NCI-H526 treated with DMSO at 0.1 percent for 48 hours (cell line): ENCODE measurements at regions not wholly inside any gene's neighbourhood (a gene's known extent, or its start where the extent isn't known, plus 50 kb on each side); places are given as distances from the start of the nearest gene placed in this dataset.

Source experiments
- DNase-seq: peaks from one replicate; lab custom pipeline; 2025; lab: John Stamatoyannopoulos, UW

DNA sequence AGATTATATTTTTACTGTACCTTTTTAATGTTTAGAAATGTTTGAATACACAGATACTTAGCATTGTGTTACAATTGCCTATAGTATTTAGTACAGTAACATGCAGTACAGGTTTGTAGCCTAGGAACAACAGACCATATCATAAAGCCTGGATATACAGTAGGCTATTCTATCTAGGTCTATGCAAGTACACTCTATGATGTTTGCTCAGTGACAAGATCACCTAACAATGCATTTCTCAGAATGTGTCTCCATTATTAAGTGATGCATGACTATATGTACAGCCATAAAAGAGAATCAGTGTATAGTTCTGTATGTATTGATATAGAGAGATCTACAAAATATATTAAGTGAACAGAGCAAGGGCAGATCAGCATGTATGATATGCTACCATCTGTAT lies 616.4 kb downstream of the XIRP2 start:
- DNase-seq: no peak

DNA sequence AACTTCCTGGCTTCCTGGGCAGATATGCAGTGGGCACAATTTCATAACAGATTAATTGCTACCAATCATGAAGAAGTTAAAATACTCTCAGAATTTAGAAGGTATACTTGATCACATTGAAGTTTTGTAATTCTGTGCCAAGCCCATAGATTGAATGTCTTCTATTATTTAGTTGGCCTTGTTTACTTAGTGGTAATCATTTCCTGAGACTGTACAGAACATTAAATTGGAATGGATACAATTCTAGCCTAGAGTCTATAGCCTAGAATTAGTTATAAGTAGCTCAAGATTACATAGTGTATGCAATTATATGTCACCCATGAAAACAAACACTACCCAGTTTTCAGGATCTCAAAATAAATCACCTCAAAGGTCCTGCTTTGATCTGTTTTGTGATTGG lies 615.8 kb downstream of the XIRP2 start:
- no peak for DNase-seq

DNA sequence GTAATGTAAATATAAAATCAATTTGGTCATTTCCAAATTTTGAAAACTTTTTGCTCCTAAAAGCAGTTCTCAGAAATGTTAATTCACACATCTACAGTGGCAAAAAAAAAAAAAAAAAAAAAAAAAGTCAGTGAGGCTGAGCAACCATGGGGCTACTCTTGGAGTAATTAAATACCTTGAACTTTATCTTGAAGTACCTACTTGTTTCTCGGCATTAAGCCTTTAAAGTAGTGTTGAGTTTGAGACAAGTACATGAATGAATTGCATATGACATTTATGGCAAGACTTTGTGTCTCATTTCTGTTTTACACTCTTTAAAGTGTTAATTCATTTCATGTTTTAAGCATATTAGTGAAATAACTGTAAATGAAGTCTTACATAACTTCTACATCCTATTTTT lies 613.3 kb downstream of the XIRP2 start:
- DNase-seq: no peak

DNA sequence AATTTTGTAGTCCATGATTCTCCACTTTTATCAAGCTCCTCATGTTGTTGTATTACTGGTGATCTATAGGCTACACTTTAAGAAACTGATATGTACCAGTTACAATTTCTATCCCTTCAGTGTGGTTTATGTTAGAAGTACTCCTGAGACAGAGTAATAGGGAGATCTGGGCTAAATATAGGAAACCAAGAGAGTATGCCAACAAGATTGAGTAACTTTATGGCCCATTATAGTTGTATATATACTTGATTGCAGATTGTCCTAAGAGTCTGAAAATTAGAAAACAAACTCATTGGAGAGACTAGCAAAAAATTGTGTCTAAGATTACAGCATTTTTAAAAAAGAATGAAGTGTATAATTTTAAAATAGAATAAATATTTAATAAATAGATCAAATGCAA lies 605.6 kb downstream of the XIRP2 start:
- DNase-seq: no peak

DNA sequence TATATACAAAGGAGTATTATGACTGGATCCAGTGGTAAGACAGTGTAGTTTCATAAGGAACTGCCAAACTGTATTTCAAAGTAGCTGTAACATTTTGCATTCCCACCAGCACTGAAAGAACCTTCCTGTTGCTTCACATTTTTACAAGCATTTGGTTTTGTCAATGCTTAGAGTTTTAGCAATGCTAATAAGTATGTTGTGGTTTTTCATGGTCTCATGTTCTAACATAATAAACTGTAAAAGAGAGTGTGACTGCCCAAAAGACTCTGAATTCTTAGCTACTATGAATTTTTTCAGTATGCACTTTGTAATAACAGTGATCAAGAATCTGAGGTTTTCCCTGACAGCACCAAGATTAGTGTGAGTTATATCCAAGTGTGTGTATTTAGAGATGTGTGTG lies 604.2 kb downstream of the XIRP2 start:
- DNase-seq: no peak

DNA sequence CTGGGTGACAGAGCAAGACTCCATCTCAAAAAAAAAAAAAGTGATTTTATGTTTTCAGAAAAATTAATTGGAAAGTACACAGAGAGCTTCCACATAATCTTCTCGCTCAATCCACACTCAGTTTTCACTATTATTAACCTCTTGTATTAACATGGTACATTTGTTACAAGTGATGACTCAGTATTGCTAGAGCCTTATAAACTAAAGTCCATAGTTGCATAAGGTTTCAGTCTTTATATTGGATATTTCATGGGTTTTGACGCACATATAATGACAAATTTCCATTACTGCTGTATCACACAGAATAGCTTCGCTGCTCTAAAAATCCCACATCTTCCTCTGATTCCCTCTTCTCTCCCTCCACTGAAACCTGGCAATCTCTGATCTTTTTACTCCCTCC lies 603.5 kb downstream of the XIRP2 start:
- no peak for DNase-seq

DNA sequence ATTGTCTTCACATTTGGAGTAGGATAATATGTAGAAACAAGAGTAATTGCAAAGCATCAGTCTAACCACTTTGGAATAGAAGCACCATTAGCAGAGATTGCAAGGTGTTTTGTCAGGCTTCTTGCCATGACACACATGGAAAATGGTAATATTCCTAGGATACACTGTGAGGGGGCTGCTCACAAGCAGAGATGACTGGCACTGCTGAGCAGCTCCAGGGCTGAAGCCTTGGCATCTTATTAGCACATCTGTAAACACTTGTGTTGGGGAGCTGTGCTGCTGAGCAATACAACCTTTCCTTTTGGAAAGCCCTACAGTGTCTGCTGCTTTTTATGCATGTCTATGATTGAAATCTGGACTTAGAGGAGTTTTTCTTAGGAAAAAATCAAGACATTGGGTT lies 602.2 kb downstream of the XIRP2 start:
- DNase-seq: no peak

DNA sequence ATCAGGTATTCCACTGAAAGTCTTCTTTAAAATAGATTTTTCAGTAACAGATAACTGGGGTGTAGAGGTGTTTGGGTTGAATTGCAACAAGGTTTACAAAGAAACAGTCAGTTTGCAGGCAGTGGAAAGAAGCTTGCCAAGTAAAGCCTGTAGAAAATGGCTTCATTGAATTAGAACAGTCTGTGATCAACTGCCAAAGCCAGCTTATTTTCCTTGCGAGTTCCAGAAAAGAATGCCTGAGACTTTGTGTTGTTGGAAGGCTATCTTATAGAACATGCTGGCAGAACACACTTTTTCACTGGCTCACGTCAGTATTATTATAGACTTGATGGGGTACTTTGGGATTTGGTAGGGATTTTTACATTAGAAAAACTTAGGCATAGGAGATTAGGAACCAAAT lies 601.0 kb downstream of the XIRP2 start:
- DNase-seq: no peak

DNA sequence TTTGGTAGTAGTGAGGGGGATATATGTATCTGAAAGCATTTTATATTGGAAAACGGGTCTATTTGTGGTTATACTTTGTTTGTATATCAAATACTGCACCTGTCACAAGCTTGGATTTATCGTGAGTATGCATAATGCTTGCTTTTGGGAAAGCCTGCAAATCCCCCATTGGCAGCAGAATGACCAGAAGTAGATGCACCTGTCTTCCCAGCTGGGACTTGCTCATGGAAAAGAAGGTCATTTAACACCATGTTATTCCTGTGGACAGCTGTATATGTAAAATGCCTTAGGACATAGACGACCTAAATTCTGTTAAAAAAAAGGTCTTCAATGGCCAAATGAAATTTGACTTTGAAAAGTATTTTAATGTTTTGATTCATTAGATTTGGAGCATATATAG lies 599.4 kb downstream of the XIRP2 start:
- no peak for DNase-seq

DNA sequence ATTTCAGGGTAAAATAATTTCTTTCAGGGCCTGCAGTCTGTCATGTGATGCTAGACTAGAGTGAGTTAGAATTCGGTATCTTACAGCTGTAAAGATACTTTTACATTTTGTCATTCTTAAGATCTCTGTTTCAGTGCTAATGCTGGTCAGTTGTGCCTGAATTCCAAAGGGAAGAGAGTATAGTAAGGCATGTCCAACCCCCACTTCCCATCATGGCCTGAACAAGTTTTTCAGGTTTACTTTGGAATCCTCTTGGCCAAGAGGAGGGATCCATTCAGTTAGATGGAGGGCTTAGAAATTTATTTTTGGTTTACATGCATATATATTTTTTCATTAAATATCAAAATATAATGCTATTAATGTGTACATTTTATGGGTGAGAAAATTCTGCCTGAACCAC lies 596.6 kb downstream of the XIRP2 start:
- no peak for DNase-seq

DNA sequence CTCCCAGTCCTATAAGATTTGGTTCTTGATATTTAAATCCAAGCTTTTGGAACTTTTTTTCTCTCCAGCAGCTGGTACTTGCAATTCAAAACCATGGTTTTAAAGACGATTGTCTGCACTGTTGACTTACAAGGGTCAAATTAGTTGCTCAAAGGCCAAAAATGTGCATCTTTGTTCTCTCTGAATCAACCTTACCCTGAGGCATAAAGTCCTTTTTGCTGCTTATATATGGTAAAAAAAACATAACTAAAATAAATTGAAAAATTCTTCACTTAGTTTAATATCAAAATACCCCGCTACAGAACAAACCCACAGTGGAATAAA lies 592.7 kb downstream of the XIRP2 start:
- no peak for DNase-seq

DNA sequence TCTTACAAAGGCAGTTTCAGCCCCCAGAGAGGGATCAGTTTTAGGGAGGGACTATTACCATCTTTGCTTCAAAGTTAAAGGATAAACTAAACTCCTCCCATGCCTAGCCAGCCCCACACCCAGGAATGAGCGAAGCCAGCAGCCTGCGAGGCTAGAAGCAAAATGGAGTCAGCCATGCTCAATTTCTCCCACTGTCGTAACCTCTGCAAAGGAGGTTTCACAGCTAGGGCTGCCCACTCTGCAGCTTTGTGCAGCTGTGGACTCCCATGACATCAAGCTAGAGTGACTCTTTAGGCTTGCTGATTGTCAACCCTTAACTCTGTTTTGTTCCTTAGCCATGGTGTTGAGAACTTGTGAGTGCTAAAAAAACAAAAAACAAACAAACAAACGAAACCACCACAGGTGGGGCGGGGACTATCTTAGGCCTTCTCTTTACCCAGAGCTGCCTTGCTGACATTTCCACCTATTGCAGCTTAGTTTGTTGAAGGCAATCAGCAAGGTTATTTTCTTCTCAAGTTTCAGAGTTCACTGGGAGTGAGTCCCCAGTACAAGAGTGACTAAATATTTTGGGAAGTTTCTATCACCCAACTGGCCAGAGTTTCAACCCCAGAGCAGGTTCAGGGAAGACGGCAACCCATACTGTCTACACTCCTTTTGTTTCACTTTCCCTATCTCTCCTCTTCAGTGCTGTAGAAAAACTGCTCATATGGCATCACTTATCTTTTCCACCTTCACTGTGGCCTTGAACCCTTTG lies 592.1 kb downstream of the XIRP2 start:
- DNase-seq: no peak

DNA sequence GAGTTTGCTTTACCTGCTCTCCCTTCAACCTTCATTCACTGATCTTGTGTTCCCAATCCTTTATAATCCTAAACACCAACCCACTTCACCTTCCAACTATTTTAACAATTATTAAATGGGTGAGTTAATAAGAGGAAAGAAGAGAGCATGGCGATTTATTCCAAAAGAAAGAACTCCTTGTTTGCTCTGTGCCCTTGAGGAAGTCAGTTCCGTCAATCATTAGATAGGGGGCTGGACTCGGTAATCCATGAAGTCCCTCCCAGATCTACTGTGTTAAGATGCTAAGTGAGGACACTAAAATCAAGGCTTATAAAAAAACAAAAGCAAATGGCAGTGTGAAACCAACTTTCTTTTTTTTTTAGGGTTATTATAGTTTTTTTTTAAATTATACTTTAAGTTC lies 589.9 kb downstream of the XIRP2 start:
- DNase-seq: no peak

DNA sequence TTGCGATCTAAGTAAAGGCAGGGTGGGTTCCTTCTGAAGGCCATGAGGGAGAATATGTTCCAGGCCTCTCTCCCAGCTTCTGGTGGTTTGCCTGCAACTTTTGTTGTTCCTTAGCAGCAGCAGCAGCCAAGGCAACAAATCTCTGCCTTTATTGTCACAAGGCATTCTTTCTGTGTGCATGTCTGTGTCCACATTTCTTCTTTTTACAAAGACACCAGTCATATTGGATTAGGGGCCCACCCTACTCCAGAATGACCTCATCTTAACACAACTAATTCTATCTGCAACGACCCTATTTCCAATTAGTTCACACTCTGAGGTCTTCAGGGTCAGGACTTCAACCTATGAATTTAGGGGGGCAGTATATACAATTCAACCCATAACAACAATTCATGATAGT lies 587.5 kb downstream of the XIRP2 start:
- DNase-seq: no peak

DNA sequence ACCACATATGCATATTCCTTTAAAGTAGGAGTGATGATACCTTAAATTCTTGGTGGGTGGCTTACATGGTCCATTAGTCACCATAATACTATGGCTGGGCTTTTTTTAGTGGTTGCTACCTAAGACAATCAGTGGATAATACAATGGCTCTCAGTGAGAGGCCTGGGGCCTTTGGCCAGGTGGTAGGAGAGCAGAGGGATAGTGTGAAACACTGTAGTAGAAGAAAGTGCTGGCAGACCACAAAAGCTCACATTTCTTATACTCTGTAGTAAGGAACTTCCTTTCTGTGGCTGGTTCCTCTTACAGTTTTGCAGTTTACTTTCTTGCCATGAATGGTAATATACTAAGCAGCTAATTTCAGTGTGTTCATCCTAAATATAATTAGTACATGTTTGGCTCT lies 583.5 kb downstream of the XIRP2 start:
- no peak for DNase-seq

DNA sequence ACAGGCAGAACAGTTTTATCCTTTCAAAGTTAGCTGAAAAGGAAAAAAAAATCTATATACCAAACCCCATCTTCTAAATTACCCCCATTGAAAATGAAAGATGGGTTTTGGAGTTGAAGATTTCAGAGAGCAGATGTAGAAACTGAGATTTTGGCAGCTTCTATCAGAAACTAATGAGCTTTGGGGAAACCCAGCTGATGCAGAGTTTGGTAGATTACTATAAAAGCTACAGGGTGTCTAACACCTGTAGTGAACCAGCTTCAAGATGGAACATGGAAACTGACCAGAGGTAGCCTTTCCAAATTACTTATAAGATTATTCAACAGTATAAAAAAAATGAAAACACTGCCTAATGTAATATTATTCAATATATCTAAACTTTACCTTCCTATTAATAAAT lies 583.1 kb downstream of the XIRP2 start:
- no peak for DNase-seq

DNA sequence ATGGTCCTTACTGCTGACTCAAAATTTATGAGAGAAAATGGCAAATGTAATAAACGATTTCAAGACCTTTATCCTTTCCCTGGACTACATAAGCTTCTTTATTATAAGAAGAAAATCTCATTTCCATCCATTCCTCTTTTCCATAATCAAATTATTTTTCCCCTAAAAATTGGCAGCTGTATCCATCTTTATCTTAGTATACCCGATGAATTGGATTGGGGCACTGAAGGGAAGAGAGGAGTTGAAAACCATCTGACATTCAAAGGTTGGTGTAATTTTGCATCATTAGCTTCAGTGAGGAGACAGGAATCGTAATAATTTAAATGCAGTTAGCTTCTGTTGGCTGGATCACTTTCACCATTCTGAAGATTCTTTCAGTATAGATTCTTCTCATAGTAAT lies 574.1 kb downstream of the XIRP2 start:
- DNase-seq: no peak

DNA sequence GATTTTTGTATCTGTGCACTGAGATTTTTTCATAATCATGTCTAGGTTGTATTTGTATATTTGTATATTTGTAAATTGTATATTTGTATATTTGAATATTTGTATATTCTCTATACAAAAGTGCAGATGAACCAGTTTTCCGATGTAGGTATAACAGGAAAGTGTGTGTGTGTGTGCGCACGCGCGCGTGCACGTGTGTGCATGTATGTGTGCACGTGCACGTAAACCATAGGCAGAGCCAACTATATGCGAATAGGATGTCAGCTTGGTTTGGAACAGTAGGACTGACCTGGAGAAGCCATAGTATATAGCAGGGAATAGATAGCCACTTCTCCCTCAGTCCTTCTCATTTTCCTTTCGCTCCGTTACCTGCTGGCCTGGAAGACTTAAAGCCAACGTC lies 565.8 kb downstream of the XIRP2 start:
- DNase-seq: peak; percentile 80

DNA sequence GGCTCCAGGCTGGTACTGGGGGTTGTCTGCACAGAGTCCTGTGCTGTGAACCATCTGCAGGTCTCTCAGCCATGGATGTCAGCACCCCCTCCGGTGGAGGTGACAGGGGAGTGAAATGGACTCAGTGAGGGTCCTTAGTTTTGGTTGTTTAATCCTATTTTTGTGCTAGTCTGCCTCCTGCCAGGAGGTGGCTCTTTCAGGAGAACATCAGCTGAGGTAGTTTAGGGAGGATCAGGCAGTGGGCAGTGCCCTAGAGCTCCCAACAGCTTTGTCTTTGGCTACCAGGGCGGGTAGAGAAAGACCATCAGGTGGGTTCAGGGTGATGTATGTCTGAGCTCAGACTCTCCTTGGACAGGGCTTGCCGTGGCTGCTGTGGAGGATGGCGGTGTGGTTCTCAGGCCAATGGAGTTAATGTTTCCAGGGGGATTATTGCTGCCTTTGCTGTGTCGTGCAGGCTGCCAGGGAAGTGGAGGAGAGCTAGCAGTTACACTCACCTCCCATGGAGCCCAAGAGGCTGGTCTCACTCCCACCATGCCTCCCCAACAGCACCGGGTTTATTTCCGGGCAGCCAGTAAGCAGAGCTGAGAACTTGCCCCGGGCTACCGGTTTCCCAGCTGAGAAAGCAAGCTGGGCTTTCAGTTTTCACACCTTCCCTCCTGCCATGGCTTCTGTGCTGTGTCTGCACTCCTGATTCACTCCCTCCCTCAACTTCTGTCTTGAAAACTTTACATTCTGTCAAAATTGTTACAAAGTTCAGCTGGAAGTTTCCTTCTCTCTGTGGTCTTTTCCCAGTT lies 563.4 kb downstream of the XIRP2 start:
- DNase-seq: no peak

DNA sequence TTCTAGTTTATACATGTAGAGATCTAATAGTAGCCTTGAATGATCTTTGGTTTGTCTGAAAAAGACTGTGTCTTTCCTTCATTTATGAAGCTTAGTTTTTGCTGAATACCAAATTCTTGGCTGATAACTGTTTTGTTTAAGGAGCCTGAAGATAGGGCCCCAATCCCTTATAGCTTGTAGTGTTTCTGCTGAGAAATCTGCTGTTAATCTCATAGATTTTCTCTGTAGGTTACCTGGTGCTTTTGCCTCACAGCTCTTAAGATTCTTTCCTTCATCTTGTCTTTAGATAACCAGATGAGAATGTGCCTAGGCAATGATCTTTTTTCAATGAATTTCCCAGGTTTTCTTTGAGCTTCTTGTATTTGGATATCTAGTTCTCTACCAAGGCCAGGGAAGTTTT lies 562.1 kb downstream of the XIRP2 start:
- DNase-seq: no peak

DNA sequence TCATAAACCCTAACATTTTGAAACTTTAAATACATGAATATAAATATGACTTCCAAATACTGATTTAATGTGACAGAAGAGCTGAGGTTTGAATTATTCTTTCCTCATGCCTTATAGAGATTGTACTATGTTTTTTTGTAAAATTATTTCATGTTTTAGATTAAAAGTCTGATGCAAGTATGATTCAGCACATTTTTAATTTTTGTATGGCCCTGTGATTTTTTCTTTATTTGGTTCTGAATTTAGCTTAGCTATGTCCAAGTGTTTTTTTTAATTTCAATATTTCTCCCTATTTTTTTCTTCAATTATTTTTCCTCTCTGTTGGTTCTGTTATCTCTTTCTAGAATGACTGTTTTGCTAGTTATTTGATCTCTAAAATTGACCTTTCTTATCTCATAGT lies 552.1 kb downstream of the XIRP2 start:
- DNase-seq: no peak

DNA sequence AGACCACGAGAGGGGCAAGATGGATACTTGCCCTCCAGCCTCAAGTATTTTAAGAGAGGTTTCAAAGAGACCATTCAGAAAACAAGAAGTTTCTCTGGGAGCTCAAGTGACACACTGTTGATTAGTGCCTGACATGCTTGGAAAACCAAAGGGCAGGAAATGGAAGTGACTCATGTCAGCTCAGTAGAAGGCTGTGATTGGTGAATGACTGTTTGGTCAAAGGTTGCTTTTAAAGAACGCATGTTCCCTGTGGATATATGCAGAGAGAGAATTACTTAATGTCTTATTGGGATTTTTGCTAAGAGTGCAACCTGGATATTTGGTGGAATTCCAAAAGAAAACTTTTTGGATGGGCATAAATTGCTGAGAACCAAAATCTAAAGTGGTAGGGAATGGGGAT lies 549.9 kb downstream of the XIRP2 start:
- DNase-seq: no peak

DNA sequence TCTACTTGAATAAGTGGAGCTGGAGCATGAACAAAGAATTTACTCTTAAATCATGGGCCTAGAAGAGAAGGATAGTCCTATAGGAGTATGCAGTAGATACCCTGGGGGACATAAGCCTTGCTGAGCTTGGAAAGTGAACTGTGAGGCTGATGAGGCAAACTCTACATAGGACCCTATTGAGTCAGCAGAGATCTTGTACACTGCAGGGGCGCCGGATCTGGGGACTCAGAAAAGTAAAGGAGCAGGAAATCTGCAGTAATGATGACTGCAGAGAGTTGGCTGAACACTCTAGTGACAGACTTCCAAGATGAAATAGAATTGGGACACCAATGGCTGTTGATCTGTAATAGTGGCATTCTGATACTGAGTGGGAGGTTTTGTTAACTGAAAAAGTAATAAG lies 543.7 kb downstream of the XIRP2 start:
- no peak for DNase-seq

DNA sequence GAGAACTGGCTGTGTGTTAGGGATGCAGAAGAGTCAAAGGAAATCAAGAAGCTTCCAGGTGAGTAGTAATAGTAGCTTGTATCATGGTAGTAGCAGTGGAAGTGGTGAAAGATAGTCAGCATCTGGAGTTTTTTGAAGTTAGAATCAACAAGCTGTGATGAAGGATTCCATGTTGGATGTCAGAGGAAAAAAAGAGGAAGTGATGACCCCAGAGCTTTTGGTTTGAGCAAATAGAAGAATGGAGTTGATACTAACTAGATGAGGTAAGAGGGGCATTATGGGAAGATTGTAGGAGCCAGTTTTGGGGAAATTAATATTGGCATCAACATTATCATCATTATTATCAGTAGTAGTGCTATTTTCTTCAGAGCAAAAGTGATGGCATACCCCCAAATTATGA lies 542.2 kb downstream of the XIRP2 start:
- DNase-seq: no peak
